GM18858 (cell line): ENCODE measurements at regions not wholly inside any gene's neighbourhood (a gene's known extent, or its start where the extent isn't known, plus 50 kb on each side); places are given as distances from the start of the nearest gene placed in this dataset.

Experiments used
- ATAC-seq: cut with Tn5 transposase; IDR thresholded peaks from one replicate; pipeline ENCODE4 v1.9.1; 2021; ENCODE audit not compliant: unreplicated experiment

DNA sequence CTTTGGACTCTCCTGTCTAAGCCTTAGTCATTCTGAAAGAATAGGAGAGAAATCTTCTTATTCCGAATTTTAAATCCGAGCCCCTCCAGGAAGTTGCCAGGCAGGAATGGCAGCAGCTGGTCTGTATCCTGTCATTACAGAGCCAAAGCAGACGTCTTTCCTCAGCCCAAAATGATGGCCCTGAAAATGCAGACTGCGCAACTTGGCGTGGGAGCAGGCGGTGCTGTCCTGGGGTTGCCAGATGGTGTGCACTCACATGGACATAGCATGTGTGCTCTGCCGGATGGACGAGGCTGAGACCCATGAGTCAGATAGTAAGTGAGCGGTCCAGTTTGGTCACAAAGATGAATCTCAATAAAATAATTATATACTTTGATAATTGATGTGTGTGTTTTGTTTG is 410.4 kb downstream of the KCTD16 start:
- ATAC-seq = no peak

DNA sequence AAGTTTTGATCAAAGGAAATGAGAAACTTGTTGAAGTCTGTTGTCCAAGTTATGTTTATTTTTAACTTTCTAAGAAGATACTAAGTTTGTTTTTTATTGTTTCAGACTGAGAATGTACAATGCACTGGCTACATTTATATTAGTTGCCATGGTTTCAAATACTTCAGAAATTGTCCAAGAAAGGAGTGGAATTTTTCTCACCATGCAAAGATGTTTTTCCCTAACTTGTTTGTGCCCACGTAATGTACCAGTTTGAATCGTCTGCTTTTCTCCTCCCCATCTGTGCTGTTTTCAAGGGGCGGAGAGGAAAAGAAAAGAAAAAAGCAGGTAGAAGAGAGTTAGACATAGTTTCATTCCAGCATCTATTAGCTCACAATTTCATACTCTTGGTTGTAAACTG is 407.0 kb downstream of the KCTD16 start:
- ATAC-seq = no peak

DNA sequence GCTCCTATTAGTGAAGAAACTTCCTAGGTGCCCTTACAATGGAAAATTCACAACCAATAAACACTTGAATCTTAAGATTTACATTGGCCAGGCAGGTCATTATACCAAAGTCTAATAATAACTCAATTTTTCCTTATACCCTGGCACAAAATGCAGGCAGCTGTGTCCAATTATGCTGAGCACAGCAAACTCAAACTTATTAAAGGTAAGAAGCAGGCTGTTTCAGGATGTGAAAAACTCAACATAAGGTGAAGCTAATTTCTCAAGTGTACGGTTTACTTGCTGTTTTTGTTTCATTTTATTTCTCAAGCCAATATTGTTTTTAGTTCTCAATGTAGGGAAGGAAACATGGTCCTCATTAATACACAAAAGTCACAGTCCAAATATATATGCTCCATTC is 405.1 kb downstream of the KCTD16 start:
- no peak for ATAC-seq

DNA sequence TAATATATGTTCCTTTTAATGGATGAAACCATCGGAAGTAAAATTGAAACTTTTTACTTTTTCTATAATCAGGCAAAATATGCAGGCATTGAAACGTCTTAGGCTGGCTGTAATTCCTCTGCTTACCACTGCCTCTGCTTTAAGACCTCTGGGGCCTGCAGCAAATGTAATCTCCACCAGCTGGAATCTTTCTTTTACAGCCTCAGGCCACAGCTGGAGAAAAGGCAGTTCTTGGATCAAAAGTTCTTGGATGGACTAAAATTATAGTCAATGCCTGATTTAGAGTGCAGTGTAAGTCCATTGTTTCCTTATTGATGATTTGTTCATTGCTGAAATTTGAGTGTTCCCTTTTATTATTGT is 396.7 kb downstream of the KCTD16 start:
- ATAC-seq = no peak

DNA sequence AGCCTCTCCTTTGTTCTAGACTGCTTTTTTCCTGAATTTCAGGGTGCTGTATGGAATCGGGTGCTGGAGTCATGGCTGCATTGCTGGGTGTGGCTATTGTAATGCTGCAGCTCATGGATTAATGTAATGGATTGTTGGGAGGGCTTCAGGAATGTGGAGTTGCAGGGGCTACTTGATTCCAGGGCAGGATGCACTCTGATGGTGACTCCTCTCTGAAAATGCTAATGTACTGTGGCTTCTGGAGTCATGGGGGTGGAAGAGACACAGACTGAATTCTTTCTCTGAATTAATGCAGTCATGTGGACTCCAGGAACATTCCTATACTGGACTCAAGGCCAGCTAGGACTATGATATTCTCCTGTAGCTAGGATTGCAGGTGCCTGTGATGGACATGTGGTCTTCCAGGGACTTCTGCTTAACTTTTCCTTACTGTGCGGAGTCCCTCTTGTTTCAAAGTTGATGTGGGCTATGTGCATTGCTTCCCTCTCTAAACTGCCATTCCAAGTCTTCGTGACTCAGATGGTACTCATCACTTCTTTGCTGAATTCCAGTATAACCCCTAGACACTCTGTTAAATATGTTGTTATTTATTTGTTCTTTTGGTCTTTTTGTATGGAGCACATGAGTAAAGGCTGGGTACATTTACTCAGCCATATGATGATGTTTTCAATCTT is 396.2 kb downstream of the KCTD16 start:
- no peak for ATAC-seq

DNA sequence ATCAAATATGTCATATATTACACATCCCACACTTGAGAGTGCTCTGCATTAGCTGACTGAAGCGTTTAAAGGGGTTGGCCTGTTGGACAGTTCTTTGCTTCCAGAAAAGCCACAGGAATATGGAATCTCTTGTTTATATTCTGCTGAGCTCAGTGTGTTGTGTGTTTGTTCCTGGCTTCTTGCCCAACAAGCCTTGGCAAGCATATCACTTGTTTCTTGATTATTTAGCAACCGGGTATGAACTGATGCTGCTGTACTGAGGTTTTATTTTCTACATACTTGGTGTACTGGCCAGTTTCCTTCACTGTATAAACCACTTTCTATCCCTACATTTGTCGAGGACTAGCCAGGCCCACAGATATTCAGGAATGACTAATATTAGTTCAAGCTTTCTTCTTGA is 378.9 kb downstream of the KCTD16 start:
- no peak for ATAC-seq

DNA sequence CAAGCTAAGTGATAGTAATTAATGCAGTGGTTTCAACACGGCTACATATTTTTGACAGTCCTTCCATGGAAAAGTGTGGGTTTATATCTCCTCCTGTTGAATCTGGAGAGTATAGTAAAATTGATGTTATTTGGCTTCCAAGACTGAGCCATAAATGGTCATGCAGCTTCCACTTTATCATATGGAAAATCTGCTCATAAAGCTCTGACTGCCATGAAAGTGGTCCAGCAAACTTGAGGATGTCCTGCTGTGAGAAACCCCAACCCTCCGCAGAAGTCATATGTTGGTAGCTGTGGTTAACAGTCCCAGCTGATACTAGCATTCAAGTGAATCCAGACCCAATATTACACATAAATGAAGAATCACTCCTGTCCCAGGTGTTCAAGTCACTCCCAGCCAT is 378.3 kb downstream of the KCTD16 start:
- no peak for ATAC-seq

DNA sequence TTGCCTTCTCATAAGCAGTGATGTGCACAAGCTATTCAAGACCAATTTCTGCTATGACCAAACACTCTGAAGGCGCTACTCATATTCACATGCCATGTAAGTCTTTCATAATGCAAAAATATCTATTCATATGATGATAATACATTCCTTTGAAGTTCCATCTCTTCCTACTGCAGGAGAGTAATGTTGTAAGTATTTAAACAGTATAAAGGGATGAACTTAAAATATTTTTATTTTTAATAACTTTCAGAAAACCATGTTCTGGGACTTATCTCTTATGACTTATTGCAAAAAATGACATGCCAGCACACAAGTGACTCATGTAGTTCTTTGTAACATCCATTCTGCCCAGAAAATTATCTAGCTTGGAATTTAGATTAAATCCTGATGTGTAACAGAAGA is 376.4 kb downstream of the KCTD16 start:
- no peak for ATAC-seq

DNA sequence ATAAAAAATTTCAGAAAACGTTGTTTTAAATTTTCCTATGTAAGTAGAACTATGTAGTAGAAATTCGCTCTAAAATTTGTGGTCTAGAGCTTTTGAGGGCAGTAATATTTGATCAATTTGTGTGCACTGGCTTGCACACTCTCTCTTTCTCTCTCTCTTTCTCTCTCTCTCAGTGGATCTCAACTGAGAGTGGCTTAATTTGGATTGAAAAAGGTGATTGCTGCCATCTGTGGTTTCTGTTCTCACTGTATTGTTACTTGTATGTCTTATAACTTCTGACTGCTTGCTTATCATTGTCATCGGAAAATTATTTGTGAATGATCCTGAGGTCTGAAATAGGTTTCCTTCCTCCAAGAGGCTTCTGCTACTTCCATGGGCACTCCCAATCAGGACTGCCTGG is 368.2 kb downstream of the KCTD16 start:
- no peak for ATAC-seq
